A549 (cell line): ENCODE measurements at regions not wholly inside any gene's neighbourhood (a gene's known extent, or its start where the extent isn't known, plus 50 kb on each side); places are given as distances from the start of the nearest gene placed in this dataset.

ENCODE experiments used
- BHLHE40 ChIP-seq: IDR thresholded peaks from 2 replicates; pipeline ENCODE4 v1.6.1; 2012; ENCODE audit warnings: low read depth, low read length, inconsistent platforms
- CEBPB ChIP-seq, 2 experiments: fragments of >200 bp in 1 of 2; sonication (Bioruptor Twin) in 1 of 2; formaldehyde crosslinking in 1 of 2; IDR thresholded peaks; 2 replicates each; pipeline ENCODE4 v1.6.1; 2012 to 2016
- CTCF ChIP-seq: fragments of >200 bp; sonication (Bioruptor Twin); formaldehyde crosslinking; IDR thresholded peaks from 3 replicates; pipeline ENCODE4 v1.5.1; 2016
- HMGXB4 ChIP-seq: fragments of 250-450 bp; sonication (Bioruptor Pico); IDR thresholded peaks from 2 replicates; pipeline ENCODE4 v1.5.0; 2021; ENCODE audit warnings: mild to moderate bottlenecking, moderate library complexity, borderline replicate concordance
- JUN ChIP-seq, 2 experiments: fragments of >200 bp; sonication (Bioruptor Twin); formaldehyde crosslinking; IDR thresholded peaks; 2 replicates in 1 of 2; 3 replicates in 1 of 2; pipeline ENCODE4 v1.6.1; 2016 to 2017
- PBX3 ChIP-seq: IDR thresholded peaks from 2 replicates; pipeline ENCODE4 v1.6.1; 2012
- POLR2A ChIP-seq: IDR thresholded peaks from 2 replicates; pipeline ENCODE4 v1.6.1; 2012; ENCODE audit warnings: mild to moderate bottlenecking, low read length
- RAD21 ChIP-seq, 2 experiments: fragments of >200 bp in 1 of 2; sonication (Bioruptor Twin) in 1 of 2; formaldehyde crosslinking in 1 of 2; IDR thresholded peaks in 1 of 2; conservative IDR thresholded peaks in 1 of 2; 2 replicates in 1 of 2; 3 replicates in 1 of 2; pipeline ENCODE4 v1.6.1; 2012 to 2018; ENCODE audit warnings: inconsistent platforms in 1 of 2
- RNF2 ChIP-seq: fragments of 200-600 bp; sonication (generic); IDR thresholded peaks from 2 replicates; pipeline ENCODE4 v1.6.1; 2016; ENCODE audit warnings: low read depth, mild to moderate bottlenecking, antibody characterized with exemption, moderate library complexity, borderline replicate concordance

GRCh38 chr2:186195696-186196095, 290.4 kb upstream of the ZC3H15 start:
- TF ChIP-seq CTCF (no peak), PBX3 (no peak), JUN (IDR thresholded peaks at IDR 0.05) (no peak), RAD21 (conservative IDR thresholded peaks at IDR 0.05 in 1 of 2, IDR thresholded peaks at IDR 0.05 in 1 of 2) (no peak), RNF2 (no peak), HMGXB4 (CRISPR knock-in tag) (no peak), POLR2A (no peak), BHLHE40 (no peak), CEBPB (IDR thresholded peaks at IDR 0.05) (no peak)
